ENCODE measurements at regions not wholly inside any gene's neighbourhood (a gene's known extent, or its start where the extent isn't known, plus 50 kb on each side); places are given as distances from the start of the nearest gene placed in this dataset.

DNA sequence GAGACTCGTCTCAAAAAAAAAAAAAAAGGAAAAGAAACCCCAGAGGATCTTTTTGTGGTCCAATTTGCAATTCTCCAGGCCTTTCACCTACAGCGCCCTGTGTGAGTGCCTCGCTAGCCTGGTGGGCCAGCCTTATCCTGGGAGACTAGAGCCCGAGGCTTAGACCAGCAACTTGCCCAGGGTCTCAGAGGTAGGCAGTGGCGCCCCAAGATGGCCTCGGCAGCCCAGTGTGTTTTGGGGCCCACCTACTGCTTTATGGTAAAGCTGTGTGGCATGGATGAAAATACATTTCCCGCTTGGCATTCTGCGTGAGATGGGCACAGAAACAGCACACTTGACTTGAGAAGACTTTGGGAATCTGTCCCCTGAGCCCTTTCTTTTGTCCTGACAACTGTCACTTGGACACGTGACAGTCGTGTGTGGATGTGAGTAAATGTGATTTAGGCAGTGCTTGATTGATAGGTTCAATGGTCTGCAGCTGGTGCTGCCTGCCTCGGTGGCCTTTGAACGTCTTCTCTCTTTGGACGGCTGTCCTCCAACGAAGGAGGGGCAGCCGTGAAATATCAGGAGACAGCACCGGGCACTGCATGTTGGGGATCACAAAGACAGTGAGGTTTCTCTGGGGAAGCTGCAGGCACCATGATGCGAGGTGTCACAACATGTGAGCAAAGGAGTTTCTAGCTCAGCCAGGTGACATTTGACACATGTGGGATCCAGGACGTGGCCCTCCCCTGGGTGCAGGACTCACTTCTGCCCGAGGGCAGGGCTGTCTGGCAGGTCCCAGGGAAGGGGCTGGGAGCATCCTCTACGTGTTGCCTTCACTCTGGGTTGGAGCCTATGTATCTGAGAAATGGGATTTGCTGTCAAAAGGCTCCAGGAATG lies 209.5 kb upstream of the TWIST2 start:
- DNase-seq: no peak

DNA sequence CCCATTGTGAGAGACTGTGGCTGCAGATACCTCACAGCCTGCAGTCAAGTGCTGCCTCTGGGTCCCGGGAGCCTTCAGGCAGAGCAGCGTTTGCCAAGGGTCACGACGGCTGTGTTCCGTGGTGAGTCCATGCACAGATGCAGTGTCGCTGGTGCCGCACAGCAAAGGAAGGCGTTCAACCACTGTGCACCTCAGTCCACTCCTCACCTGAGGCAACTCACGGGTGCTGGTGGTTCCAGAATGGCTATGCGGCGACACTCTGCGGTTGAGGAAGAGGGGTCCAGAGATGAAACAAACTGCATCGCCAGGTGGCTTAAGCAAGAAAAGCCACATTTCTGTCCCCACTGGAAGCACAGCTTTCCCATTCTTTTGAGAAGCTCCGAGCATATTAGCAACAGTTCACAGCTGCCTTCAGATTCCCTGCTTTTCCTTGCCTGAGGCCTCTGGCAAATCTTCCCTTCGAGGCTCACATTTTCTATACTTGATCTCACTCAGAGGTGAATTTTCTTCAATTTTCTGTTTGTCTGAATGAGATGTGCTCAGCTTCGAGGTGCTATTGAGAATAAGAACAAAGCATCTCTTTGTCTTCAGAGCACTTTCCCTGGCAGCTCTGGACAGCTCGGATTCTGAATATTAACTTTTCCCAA lies 208.8 kb upstream of the TWIST2 start:
- no peak for DNase-seq

DNA sequence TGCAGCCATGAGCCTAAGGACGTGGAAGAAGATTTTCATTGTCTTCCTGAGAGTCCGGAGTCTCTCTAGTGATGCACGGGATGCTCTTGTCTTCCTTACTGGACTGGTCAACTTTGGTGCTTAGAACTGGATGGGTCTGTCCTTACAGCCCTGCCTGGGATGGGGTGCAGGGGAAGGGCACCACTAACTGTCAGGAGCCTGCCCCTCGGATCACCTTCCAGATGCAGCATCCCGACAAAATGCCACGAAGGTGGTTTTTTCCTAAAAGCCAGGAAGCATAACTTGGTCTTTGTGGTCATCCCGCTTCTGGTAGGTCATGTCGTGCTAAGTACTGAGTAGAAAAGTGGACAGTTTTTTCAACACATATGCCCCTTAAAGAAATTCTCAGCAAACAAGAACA lies 207.4 kb upstream of the TWIST2 start:
- DNase-seq: no peak

DNA sequence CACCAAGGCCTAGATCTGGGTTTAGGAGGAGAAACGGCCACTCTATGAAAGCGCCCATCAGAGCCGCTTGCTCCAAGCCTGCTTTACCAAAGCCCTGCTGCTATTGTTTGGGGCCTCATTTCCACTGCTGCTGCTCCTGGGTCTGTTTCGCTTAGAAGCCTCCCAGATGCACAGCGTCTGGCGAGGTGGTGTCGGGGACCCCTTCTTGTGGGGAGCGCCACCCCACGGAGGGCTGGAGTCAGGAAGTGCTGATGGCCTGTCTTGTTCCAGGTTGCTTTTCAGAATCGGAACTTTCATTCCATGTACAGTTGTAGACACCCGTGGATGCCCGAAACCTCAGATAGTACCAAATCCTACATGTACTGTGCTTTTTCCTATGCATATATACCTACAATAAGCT lies 204.9 kb upstream of the TWIST2 start:
- no peak for DNase-seq

DNA sequence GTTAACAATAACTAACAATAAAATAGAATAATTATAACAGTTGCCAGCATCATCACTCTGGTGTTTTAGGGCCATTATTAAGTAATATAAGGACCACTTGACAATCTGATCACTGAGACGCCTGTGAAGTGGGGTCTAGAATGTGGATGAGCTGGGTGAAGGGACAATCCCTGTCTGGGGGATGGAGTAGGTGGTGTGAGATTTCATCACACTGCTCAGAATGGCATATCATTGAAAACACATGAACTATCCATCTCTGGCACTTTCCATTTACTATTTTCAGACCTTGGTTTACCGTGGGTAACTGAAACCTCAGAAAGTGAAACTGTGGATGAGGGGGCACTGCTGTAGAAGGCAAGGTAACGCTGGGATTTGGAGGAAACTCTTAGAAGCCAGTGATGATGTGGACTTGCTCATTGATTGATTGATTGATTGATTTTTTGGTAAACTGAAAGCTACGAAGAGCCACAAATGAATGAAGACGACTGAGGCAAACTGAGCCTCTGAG lies 204.4 kb upstream of the TWIST2 start:
- no peak for DNase-seq

DNA sequence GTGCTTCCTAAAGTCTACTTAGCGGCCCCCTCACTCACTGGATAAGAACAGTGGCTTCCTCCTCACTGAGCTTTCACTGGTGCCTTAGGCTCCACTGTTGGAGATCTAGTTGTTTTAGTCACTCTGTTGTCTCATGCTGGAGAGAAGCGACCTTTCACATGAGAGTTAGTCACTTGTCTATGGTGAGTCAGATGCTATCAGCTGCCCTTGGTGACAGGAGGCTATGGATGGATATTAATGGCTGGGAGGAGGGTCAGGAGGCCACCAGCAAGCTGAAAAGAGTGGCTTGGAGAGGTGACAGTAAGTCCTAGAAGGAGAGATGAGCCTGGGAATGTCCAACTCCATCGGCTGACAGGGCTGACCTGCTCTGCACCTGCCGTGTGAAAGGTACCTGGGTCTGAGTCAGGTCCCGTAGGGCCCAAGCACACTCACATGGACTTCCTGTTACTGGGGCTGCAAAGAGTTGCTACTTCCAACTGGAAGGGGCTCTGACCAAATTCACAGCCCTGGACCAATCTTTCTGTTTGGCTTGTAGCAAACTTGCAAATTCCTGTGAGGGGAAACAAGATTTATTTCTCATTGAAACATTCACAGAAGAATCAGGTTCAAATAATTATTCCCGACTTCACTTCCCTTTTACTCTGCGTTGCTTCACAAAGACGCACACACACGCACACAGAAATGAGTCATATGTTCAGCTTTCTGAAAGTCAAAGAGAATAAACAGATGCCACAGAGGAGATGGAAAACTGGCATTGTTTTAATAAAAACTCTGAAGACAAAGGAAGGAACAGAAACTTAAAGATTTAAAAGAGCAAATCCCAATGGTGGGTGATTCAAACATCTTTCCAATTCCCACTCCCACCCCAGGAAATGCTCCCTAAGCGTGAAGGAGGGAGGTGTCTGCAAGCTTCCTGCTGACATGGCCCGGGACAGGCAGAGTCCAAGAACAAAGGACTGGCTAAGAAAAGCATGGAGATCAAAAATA lies 203.5 kb upstream of the TWIST2 start:
- DNase-seq: no peak

DNA sequence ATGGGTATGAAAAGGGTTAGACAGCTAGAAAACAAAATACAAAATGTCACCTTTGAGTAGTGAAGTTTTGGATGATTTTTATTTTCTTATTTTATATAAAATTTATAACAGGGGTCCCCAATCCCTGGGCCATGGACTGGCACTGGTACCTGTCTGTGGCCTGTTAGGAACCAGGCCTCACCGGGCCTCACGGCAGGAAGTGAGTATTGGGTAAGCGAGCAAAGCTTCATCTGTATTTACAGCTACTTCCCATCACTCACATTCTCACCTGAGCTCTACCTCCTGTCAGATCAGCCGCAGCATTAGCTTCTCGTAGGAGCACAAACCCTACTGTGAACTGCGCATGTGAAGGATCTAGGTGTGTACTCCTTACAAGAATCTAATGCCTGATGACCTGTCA lies 202.8 kb upstream of the TWIST2 start:
- no peak for DNase-seq

DNA sequence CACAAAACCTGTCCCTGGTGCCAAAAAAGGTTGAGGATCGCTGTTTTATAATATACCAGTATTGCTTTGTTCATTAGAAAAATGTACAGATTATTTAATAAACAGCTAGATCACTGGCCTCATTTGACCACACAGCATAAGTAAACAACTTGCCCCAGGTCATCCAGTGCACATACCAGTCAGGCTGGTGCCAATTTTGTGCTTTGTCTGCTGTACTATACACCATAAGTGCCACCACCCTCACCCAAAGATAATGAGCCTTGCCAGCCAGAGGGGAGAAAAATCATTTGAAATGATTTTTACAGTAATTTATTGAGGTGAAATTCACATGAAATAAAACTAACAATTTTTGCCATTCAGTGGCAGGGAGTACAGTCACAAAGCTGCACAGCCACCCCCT lies 202.2 kb upstream of the TWIST2 start:
- no peak for DNase-seq

DNA sequence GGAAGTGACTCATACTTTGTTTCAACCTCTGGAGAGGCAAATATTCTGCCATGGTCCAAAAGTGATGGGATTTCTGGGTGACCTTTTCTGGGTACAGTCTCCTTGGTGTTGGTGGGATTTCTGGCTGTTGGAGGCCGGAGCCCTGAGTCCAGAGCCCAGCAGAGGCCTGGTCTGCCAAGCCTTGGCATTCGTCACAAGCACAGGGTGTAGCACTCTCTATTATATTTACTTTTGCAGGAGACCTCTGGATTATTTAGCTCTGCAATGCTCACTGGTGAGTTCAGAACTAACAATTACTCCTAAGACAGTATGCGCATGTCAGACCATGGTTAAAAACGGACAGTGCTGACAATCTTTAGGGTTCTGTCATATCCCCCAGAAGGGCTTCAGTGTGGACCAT lies 201.6 kb upstream of the TWIST2 start:
- DNase-seq: no peak

DNA sequence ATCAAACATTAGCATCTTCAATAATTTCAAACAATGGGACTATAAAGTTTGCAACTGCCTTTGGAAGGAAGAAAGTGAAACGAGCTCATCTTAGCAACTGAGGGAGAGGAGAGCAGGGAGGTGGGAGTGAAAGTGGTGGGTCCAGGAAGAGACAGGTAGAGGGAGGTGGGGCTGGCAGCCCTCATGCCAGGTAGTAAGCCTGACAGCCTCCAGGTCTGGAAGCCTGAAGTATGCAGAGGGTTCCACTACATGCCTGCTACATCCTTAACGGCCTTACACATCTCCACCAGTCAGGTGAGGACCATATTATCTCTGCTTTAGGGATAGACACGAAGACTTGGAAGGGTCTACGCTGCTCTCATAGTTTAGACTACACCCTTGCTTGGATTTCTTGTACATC lies 201.1 kb upstream of the TWIST2 start:
- DNase-seq: no peak

DNA sequence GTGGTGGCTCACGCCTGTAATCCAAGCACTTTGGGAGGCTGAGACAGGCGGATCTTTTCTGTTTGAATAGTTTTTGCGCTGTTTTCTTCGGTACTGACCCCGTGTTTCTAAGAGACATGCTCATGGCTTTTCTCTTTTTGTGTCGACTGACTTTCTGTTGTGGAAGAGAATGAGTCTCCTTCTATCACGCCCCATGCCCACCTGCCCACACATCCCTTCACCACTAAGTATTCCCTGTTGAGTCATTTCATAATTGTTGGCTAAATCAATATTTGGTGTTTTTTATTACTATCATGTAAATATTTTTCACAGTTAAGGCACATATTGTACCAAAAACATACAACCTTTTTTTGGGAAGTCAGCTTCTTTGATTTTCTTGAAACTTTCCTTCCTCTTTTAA lies 198.8 kb upstream of the TWIST2 start:
- DNase-seq: no peak

DNA sequence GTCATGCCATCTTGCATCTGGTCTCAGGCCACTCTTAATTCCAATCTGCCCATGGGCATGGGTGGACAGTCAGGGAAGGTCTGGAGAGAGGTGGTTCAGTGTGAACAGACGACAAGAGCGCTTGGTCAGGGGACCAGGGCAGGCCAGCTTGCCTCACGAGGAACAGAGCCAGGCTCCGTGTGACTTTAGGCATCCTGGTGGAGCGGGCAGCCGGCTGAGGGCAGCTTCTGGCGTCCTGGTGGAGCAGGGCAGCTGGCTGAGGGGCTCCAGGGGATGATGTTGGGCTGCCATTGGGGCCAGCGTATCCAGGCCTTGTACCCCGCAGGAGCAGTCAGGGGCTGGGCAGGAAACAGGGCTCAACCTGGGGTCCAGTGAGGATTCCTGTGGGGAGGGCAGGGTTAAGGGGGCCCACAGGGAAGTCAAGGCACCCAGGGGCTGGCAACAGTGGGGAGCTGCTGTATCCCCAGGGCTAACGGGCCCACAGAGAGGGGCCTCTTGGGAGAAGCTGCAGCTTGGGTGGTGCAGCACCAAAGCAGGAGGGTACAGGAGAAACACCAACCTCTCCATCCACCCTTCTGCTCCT lies 197.9 kb upstream of the TWIST2 start:
- no peak for DNase-seq

DNA sequence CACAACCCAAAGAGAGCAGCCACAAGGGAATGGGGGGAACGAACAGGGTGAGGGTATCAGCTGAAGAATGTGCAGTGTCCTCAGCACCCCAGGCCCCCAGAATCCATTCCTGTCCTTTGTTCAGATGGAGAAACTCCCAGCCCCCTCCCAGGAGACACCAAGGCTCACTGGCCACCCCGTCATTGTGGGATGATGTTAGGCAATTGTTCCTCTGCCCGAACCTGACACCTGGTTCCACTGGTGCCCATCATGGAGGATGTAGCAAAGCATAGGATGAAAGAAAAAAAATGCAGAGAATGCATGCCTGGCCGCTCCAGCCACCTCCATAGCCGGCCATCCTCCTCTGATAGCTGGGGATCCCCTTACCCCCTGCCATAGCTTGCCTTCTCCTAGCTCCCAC lies 197.3 kb upstream of the TWIST2 start:
- DNase-seq: no peak

DNA sequence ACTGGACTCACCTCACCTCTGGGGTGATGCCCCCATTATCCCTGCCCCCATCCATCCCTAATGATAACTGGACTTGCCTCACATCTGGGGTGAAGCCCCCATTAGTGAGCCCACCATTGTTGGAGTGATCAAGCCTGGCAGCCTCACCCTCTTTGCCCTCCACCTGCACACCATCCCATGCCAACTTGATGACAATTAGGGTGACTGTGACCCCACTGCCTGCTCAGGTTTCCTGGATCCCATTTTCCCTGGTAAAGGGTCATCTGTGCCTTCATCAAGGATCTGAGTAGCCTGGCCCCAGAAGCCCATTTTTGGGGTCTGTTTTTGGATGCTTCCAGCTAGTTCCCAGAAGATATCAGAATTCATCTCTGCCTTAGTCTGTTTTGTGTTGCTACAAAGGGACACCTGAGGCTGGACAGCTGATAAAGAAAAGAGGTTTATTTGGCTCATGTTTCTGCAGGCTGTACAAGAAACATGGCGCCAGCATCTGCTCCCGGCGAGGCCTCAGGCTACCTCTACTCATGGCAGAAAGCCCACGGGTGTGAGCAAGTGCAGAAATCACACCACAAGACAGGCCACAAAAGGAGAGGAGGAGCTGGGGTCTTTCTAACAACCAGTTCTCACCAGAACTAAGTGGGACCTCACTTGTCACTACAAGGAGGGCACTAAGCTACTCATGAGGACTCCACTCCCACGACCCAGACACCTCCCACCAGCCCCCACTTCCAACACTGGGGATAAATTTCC lies 196.4 kb upstream of the TWIST2 start:
- no peak for DNase-seq

DNA sequence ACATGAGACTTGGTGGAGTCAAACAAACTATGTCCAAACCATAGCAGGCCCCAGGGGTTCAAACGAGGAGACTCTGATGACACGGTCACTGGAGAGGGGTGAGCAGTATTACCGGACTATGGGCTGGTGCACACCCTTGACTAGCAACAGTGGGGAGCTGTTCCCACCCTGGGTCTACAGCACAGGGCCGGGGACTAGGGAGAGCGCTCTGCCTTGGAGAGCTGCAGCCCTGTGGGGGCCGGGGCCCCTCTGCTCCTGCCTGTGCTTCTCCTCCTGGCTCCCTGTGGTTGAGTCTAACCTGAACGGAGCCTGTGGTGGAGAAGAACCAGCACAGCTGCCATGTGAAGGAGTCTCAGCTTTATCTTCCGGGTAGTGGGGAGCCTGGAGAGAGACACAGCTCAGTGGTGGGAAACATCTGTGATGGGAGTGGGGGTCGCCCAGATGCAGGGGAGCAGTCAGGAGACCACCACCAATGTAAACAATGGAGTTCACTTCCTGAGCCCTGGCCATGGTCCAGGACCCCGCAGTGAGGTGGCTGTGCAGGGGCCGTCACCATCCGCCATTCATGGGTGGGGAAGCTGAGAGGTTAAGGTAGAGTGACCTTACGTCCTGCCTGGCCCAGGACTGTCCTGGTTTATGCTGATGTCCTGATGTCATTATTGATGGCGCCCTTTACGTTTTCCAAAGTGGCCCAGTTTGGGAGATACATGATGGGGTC lies 195.7 kb upstream of the TWIST2 start:
- no peak for DNase-seq

DNA sequence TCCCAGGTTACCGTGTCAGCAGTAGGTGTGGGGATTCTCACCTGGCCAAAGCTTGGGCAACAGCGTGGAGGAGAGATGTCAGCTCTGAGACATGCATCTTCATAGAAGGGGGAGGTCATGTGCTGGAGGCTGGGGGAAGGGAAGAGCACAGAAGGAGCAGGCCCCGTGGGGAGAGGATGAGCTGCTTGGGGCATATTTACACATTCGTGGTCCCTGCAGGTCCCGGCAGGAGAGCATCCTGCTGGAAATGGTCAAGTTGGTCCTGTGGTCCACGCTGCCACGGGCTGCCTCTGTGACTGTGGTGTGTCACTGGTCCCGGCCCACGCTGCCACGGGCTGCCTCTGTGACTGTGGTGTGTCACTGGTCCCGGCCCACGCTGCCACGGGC lies 195.1 kb upstream of the TWIST2 start:
- DNase-seq: no peak

DNA sequence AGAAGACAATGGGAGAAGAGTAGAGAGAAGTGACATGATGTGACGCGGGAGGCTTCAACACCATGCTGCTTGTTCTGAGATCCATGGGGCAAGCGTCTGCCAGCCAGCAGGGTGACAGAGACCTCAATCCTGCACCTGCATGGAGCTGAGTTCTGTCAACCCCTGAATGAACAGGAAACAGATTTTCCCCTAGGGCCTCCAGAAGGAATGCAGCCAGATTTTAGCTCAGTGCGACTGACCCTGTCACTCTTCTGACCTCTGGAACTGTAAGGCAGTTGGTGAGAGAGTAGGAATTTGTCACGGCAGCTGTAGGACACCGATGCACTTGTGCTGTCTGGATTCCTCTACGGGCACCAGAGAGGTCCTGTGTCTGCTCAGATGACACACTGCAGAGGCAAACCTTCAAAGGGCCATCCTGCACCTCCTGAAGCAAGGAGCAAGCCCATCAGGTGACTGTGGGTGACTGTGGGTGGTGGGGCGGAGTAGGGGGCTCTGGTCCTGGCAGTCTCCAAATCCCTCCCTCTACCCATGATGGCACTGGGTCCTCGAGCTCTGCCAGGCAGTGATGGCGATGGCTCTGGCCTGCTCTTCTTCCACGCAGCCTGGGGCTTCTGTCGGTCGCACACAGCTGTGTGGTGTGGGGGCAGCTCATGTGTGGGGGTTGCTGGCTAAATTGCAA lies 194.3 kb upstream of the TWIST2 start:
- no peak for DNase-seq

DNA sequence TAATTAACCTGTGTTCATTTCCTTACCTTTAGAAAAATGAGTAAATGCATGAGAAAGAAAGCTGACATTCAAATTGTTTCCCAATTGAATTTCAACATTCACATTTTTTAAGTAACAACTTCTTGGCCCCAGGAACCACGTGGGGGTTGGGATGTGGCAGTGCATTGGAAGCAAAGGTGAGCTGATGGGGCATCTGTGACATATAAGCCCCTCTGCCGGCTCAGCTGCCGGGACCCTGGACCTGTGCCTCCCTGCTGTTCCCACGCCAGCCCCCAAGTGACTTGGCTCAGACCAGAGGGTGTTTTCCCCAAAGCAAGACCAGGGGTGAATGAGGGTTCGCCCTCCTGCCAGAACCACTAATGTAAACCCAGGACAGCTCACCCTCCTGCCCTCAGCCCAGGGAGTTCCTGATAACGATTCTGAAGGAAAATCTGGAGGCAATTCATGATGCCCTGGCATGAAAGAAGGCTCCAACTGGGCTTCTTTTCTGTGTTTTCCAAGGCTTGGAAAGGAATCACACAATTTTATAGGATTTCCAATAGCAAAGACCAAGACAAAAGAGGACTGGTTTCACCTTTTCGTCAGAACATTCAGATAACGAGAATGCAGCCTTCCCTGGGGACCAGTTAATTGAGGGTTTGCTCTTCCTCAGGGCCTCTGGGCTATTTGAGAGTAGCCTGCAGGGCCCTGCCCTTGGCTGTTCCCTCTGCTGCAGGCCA lies 193.2 kb upstream of the TWIST2 start:
- DNase-seq: no peak

DNA sequence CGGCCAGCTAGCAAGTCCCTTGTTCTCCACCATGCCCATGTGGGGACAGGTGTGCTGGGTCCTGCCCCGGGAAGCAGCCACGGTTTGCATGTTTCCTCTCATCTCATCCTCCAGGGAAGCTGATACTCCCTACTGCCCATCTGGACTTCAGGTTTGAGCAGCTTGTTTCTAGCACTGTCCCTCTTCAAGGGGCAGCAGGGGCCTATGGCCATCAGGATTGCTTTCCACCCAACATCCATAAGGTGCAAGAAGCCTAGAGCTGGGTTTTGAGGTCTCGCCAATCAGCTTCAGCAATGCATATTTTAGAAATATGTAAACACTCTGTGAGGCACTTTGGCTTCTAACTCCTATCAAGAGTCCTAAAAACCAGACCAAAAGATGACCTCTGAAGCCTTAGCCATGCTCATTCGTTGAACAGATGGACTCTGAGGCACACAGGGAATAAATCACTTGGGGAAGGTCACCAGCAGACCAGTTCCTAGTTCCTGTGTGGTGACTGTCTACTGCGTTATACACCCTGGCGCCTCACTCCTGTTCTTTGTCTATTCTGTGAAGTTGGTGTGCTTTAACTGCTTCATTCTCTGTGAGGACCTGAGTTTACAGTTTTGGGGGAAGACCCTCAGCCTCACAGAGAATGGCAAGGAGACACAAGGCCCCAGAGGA lies 192.6 kb upstream of the TWIST2 start:
- no peak for DNase-seq
